Neural progenitor cell (in vitro differentiated cells): ENCODE measurements at regions not wholly inside any gene's neighbourhood (a gene's known extent, or its start where the extent isn't known, plus 50 kb on each side); places are given as distances from the start of the nearest gene placed in this dataset.

Experiments
- CTCF ChIP-seq: fragments of 200-600 bp; sonication (generic); IDR thresholded peaks from 2 replicates; pipeline ENCODE4 v1.5.1; 2017; ENCODE audit warnings: antibody characterized with exemption, mild to moderate bottlenecking
- EZH2 ChIP-seq: fragments of 200-600 bp; sonication (generic); IDR thresholded peaks from 2 replicates; pipeline ENCODE4 v1.6.1; 2017; ENCODE audit warnings: antibody characterized with exemption, mild to moderate bottlenecking, moderate library complexity

- TF ChIP-seq CTCF = no peak
- no peak for TF ChIP-seq EZH2
Observed at GRCh38 chr2:136319237-136319636, 201.3 kb upstream of the CXCR4 start.
